Activated naive CD4-positive, alpha-beta T cell treated with anti-CD3 and anti-CD28 coated beads, Interleukin-2, amount 10 ng/mL, durations not matched to agents 7 days and 5 days (primary cell): ENCODE measurements at regions not wholly inside any gene's neighbourhood (a gene's known extent, or its start where the extent isn't known, plus 50 kb on each side); places are given as distances from the start of the nearest gene placed in this dataset.
"Not testable (repeated sequence)": the region's sequence is repeated elsewhere in the genome, so short reads cannot be mapped to it uniquely, and the experiment has no call there.

ENCODE experiments used
- CTCF ChIA-PET: fragments of 350-600 bp; sonication (Branson Sonifier 250); formaldehyde crosslinking; loops from one replicate; lab custom pipeline; 2021; ENCODE audit warnings: antibody characterized with exemption; lab: Charles Lee
- DNase-seq: peaks from one replicate; pipeline ENCODE4 v3.0.0-alpha.2; 2020
- H3K27ac Mint-ChIP-seq: one replicate; pipeline ENCODE4 v1.8.0; 2021; ENCODE audit warnings: mild to moderate bottlenecking, moderate library complexity, mixed read lengths
- H3K27me3 Mint-ChIP-seq: one replicate; pipeline ENCODE4 v1.8.0; 2021; ENCODE audit warnings: mild to moderate bottlenecking, mixed read lengths
- H3K36me3 Mint-ChIP-seq: one replicate; pipeline ENCODE4 v1.8.0; 2021; ENCODE audit warnings: mixed read lengths
- H3K4me1 Mint-ChIP-seq: one replicate; pipeline ENCODE4 v1.8.0; 2021; ENCODE audit warnings: mixed read lengths
- H3K4me3 Mint-ChIP-seq: one replicate; pipeline ENCODE4 v1.8.0; 2021; ENCODE audit warnings: mild to moderate bottlenecking, moderate library complexity, mixed read lengths
- H3K9me3 Mint-ChIP-seq: one replicate; pipeline ENCODE4 v1.8.0; 2021; ENCODE audit warnings: mixed read lengths

DNA sequence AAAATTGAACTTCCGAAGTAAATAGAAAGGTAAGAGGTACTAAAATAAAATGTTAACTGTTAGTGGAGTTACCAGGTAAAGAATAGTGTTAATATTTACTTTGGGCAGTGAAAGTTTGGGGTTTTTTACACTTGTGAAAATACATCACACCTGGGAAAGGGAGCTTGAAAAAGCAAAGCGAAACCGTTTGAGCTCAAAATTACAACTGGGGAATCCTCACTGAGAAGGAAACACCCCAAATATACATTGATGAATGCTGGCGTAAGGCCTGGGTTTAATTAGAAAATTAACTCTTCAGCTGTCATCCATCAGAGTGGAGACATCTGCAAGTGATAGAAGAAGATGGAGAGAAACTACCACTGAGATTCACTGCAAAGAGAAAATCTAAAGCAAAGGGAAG, 1153.0 kb downstream of the SLITRK5 start:
- Mint-ChIP-seq H3K27ac (no peak overlapping the region), H3K4me3 (no peak overlapping the region), H3K27me3 (no peaks in the 10 kb centered on the region), H3K4me1 (no peaks in the 10 kb centered on the region), H3K9me3 (peaks cover 3% of the 10 kb centered on the region), H3K36me3 (no peaks in the 10 kb centered on the region)
- CTCF ChIA-PET: no interaction called here
- no peak for DNase-seq

DNA sequence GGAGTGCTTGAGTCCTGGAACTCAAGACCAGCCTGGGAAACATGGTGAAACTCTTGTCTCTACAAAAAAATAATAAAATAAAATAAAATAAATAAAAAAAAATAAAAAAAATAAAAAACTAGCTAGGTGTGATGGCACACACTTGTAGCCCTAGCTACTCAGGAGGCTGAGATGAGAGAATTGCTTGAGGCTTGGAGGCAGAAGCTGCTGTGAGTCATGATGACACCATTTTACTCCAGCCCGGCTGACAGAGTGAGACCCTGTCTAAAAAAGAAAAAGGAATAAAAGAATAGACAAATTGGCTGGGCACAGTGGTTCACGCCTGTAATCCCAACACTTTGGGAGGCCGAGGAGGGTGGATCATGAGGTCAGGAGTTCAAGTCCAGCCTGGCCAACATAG, 1168.9 kb downstream of the SLITRK5 start:
- no peaks in the 10 kb centered on the region for H3K36me3 Mint-ChIP-seq
- H3K27ac Mint-ChIP-seq: no peak overlapping the region
- DNase-seq: no peak
- H3K9me3 Mint-ChIP-seq: no peaks in the 10 kb centered on the region
- CTCF ChIA-PET: no interaction called here
- H3K4me1 Mint-ChIP-seq: no peaks in the 10 kb centered on the region
- no peaks in the 10 kb centered on the region for H3K27me3 Mint-ChIP-seq
- no peak overlapping the region for H3K4me3 Mint-ChIP-seq

DNA sequence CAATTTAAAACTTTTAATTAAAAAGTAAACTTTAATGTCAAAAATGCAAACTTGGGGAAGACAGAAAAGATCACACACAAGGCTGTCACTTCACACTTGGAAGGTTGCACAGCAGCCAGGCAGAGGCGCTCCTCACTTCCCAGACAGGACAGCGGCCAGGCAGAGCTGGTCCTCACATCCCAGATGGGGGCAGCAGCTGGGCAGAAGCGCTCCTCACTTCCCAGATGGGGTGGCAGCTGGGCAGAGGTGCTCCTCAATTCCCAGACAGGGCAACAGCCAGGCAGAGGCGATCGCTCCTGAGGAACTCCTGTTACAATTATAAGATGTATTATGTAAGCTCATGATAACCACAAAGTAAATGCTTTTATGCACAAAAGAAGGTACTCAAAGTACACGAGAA, 1181.1 kb downstream of the SLITRK5 start:
- not testable (repeated sequence) for H3K27me3 Mint-ChIP-seq, H3K4me3 Mint-ChIP-seq, DNase-seq, H3K36me3 Mint-ChIP-seq, H3K27ac Mint-ChIP-seq, H3K4me1 Mint-ChIP-seq, H3K9me3 Mint-ChIP-seq
- CTCF ChIA-PET: interaction anchor here (1.0 kb wide), 1 partner anchor 26 kb away, joined by 3 read pairs; no protein-coding TSS in a partner anchor

DNA sequence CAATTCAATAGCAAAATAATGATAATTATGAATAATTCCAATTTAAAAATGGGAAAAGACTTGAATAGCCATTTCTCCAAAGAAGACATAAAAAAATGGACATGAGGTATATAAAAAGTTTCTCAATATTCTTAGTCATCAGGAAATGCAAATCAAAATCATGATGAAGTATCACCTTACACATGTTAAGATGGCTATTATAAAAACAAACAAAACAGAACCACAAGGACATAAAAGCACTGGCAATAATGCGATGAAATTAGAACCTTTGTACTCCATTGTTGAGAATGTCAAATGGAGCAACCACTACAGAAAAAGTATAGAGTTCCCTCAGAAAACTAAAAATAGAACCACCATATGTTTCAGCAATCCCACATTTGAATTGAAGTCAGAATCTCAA, 1186.1 kb downstream of the SLITRK5 start:
- no peaks in the 10 kb centered on the region for H3K4me1 Mint-ChIP-seq
- H3K27ac Mint-ChIP-seq: no peak overlapping the region
- no peak overlapping the region for H3K4me3 Mint-ChIP-seq
- CTCF ChIA-PET: no interaction called here
- H3K9me3 Mint-ChIP-seq: peaks cover 6% of the 10 kb centered on the region
- no peaks in the 10 kb centered on the region for H3K36me3 Mint-ChIP-seq
- no peak for DNase-seq
- H3K27me3 Mint-ChIP-seq: no peaks in the 10 kb centered on the region

DNA sequence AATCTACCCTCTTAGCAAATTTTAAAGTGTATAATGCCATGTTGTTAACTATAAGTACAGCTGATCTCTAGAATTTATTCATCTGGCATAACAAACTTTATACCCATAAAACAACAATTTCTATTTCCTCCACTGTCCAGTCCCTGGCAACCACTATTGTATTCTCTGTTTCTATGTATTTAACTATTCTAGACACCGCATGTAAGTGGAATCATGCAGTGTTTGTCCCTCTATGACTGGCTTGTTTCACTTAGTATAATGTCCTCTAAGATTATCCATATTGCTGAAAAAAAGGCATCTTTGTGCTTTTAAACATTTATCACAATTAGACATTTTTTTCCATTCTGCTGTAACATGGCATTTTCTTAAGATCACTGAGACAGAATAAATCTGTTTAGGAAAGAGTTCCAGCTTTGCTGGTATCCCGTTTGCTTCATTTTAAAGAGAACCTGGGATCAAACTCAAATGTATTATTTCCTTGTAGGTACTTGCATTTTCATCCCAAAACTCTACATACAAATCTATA, 1191.0 kb downstream of the SLITRK5 start:
- no peak for DNase-seq
- CTCF ChIA-PET: no interaction called here
- Mint-ChIP-seq H3K4me1 (no peaks in the 10 kb centered on the region), H3K36me3 (no peaks in the 10 kb centered on the region), H3K4me3 (no peak overlapping the region), H3K9me3 (no peaks in the 10 kb centered on the region), H3K27ac (no peak overlapping the region), H3K27me3 (no peaks in the 10 kb centered on the region)

DNA sequence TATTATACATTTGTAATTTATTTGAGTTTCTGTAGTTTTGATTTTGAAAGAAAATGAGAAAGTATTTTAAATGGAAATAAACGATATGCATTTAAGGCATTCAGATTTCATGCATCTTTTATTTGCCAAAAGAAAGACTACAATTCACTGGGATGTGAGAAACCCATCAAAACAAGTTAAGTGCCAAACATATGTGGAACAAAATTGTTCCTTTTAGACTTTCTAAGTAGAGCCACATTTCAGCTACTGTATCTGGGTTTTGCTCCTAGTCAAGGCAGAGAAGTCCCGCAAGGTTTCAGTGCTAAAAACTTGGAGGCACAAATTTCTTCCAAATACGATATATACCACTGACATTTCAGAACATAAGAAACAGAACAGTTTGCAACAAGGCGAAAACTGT, 1191.9 kb downstream of the SLITRK5 start:
- H3K4me1 Mint-ChIP-seq: no peaks in the 10 kb centered on the region
- DNase-seq: no peak
- H3K4me3 Mint-ChIP-seq: no peak overlapping the region
- H3K27me3 Mint-ChIP-seq: no peaks in the 10 kb centered on the region
- no peaks in the 10 kb centered on the region for H3K9me3 Mint-ChIP-seq
- H3K27ac Mint-ChIP-seq: no peak overlapping the region
- CTCF ChIA-PET: no interaction called here
- H3K36me3 Mint-ChIP-seq: no peaks in the 10 kb centered on the region

DNA sequence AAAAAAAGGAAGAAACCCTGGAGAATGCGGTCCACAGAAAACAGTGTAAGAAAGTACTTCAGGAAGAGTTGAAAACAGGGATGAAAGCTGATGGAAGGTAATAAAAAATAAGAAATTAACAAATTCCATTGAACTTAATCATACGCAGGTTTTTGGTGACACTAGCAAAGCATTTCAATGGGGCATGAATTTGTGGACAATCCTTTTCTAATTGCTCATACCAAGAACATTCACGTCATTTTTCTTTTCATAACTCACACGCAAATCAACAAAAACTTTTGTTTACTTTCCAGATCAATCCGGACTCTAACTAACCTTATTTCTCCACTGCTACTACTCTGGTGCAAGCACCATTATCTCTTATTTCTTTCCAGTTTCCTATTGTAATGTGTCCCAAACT, 1195.0 kb downstream of the SLITRK5 start:
- no peaks in the 10 kb centered on the region for H3K9me3 Mint-ChIP-seq
- DNase-seq: no peak
- H3K36me3 Mint-ChIP-seq: no peaks in the 10 kb centered on the region
- CTCF ChIA-PET: no interaction called here
- H3K4me1 Mint-ChIP-seq: no peaks in the 10 kb centered on the region
- H3K27me3 Mint-ChIP-seq: no peaks in the 10 kb centered on the region
- no peak overlapping the region for H3K27ac Mint-ChIP-seq
- H3K4me3 Mint-ChIP-seq: no peak overlapping the region

DNA sequence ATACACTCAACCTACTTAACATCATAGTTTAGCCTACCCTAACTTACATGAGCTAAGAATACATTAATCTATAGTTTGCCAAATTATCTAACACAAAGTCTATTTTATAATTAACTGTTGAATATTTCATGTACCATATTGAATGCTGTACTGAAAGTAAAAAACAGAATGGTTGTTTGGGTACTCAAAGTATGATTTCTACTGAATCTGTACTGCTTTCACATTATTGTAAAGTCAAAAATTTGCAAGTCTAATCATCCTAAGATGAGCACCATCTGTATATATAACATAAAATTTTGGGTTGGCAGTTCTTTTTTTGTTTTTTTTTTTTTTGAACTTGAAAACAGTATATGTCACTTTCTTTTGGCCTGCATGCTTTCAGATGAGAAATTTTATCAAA, 1212.6 kb downstream of the SLITRK5 start:
- Mint-ChIP-seq H3K27ac (no peak overlapping the region), H3K9me3 (peaks cover 10% of the 10 kb centered on the region), H3K36me3 (no peaks in the 10 kb centered on the region), H3K4me1 (no peaks in the 10 kb centered on the region), H3K4me3 (no peak overlapping the region), H3K27me3 (no peaks in the 10 kb centered on the region)
- CTCF ChIA-PET: no interaction called here
- DNase-seq: no peak

DNA sequence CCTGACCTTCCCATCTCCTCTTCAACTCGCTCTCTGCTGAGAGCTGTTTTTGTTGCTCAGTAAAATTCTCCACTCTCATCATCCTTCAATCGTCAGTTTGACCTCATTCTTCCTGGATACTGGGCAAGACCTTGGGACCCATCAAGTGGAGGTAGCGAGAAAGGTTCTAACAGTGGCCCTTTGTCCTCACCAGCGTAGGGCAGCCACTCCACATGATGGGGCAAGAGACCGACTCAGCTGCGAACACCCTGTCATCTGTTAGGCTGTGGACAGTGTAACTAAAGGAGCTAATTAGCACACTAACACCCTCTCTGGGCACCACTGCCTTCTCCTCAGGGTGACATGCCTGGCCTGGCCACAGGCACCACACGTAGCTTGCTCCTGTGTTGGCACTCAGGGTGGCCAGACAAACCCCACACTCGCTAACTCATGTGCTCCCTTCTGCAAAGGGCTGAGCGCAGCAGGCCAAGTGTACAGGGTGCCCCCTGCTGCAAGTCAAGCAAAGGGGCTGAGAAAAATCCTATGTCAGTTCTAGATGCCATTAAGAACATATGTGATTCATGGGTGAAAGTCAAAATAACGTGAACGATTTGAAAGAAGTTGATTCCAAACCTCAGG, 1216.0 kb downstream of the SLITRK5 start:
- DNase-seq: no peak
- CTCF ChIA-PET: no interaction called here
- no peaks in the 10 kb centered on the region for H3K36me3 Mint-ChIP-seq
- H3K9me3 Mint-ChIP-seq: peaks cover 4% of the 10 kb centered on the region
- no peak overlapping the region for H3K4me3 Mint-ChIP-seq
- H3K27me3 Mint-ChIP-seq: no peaks in the 10 kb centered on the region
- H3K27ac Mint-ChIP-seq: no peak overlapping the region
- H3K4me1 Mint-ChIP-seq: no peaks in the 10 kb centered on the region

DNA sequence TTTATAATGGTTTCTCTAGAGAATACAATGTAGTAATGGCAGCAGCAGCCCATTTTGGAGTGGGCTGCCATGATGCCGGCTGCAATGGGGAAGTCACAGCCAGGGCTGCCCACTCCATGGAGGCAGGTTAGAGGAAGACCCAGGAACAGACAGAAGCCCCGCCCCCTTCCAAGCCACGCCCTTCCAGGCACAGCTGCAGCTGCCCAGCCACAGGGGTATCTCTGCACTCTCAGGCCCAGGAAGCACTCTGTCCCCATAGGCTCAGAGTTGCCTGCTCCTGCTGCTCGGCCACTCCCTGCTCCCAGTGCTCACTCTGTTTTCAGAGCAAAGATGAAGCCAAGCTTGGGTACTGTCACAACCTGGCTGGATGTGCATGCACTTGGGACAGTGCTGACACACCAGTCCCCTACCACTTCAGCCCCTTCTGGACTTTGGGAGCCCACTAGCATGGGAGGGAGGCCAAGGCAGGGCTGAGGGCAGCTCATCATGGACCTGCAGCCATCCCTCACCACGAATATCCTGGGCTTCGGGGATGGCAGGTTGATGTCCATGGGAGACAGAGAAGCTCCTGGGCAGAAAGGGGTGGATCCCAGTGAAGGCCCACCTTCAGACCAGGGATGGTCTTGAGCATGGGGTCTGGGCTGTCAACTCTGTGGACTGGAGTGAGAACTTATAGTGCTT, 1224.2 kb downstream of the SLITRK5 start:
- H3K4me3 Mint-ChIP-seq: no peak overlapping the region
- H3K36me3 Mint-ChIP-seq: no peaks in the 10 kb centered on the region
- no peak overlapping the region for H3K27ac Mint-ChIP-seq
- H3K4me1 Mint-ChIP-seq: no peaks in the 10 kb centered on the region
- DNase-seq: peak; percentile 20
- CTCF ChIA-PET: no interaction called here
- H3K27me3 Mint-ChIP-seq: no peaks in the 10 kb centered on the region
- no peaks in the 10 kb centered on the region for H3K9me3 Mint-ChIP-seq

DNA sequence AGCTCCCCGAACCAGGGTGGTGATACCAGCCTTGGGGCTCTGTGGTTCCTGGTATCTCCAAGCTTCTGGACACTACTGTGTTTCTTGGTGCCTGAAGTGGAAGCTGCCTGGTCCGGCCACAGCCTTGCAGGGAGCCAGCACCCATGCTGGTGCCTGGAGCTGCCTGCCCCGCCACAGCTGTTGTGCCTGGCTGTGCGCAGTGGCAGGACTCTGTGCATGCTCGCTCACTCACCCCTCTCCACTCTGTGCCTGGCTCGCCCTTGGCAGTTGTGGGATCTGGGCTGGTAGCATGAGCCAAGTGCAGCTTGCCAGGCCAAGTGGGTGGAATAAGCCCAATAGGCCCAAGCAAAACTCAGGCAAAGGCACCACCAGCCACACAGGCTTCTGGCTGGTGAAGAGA, 1225.3 kb downstream of the SLITRK5 start:
- no peak overlapping the region for H3K4me3 Mint-ChIP-seq
- H3K27ac Mint-ChIP-seq: no peak overlapping the region
- H3K27me3 Mint-ChIP-seq: no peaks in the 10 kb centered on the region
- H3K36me3 Mint-ChIP-seq: no peaks in the 10 kb centered on the region
- CTCF ChIA-PET: no interaction called here
- peaks cover 1% of the 10 kb centered on the region for H3K9me3 Mint-ChIP-seq
- DNase-seq: no peak
- H3K4me1 Mint-ChIP-seq: no peaks in the 10 kb centered on the region

DNA sequence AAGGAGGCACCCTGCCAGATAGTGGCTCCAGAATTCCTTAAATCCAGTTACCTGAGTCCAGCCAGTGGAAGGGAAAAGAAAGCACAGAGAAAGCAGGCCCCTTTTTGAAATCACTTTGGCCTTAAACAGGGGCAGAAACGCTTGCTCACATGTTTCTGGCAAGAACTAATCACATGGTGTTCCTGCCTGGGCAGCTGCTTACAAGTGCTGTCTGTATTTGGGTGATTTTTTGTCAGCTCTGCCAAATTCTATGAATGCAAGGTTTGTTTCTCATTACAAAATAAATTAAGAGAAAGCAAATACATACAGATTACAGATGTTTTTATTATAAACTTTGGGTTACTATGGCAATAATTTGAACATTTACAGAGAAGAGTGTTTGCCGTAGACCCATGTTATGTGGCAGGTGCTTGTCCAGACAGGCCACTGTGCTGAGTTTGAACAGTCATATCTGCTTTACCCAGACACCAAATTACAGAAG, 1237.8 kb downstream of the SLITRK5 start:
- CTCF ChIA-PET: no interaction called here

DNA sequence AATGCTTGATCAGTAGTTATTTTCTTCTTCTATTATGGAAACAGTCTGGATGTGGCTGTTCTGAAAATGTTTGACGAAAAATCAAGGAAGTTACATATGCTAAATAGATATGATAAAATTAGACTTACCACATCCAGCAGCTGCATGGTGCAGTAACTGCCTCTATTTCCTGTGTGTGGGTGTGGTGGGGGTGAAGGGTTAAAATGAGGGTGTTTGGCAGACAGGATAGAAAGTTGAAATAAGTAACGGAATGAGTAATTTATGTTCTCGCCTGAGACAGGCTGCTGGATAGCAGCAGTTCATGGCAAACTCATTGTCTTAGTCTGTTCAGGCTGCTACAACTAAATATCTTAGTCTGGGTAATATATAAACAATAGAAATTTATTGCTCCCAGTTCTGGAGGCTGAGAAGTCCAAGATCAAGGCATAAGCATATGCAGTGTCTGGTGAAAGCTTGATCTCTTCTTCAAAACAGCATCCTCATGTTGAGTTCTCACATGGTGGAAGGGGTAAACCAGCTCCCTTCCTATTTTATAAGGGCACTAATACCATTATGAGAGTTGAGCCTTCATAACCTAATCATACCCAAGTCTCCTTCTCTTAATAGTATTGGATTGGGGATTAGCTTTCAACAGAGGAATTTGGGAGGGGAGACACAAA, 1248.9 kb downstream of the SLITRK5 start:
- Mint-ChIP-seq H3K4me1 (peaks cover 22% of the 10 kb centered on the region), H3K27ac (peak overlapping the region; percentile 21), H3K27me3 (no peaks in the 10 kb centered on the region), H3K36me3 (peaks cover 3% of the 10 kb centered on the region), H3K4me3 (no peak overlapping the region), H3K9me3 (peaks cover 8% of the 10 kb centered on the region)
- peak; percentile 61 for DNase-seq
- CTCF ChIA-PET: no interaction called here

More for the DNA sequence above, 1237.8 kb downstream of the SLITRK5 start:
- H3K4me3 Mint-ChIP-seq: no peak overlapping the region
- DNase-seq: no peak
- no peaks in the 10 kb centered on the region for H3K36me3 Mint-ChIP-seq
- H3K27me3 Mint-ChIP-seq: no peaks in the 10 kb centered on the region
- H3K4me1 Mint-ChIP-seq: no peaks in the 10 kb centered on the region
- H3K9me3 Mint-ChIP-seq: peaks cover 5% of the 10 kb centered on the region
- H3K27ac Mint-ChIP-seq: no peak overlapping the region

DNA sequence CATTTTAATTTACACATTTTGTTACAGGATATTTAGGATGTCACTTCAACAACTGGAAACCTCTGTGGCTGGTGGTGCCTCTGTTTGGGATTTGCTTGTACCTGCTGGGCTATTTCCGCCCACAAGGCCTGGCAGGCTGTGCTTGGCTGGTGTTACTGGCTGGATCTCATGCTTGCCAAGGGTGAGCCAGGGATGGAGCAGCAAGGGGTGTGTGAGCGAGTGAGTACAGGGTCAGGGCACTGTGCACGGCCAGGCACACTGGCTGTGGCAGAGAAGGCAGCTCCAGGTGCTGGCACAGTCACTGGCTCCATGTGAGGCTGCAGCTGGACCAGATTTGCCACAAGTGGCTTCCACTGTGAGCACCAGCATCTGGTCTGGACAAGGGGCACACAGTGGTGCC, 1254.8 kb downstream of the SLITRK5 start:
- Mint-ChIP-seq H3K27ac (peak overlapping the region; percentile 28), H3K27me3 (no peaks in the 10 kb centered on the region), H3K4me3 (no peak overlapping the region), H3K36me3 (peaks cover 3% of the 10 kb centered on the region), H3K9me3 (peaks cover 7% of the 10 kb centered on the region), H3K4me1 (peaks cover 4% of the 10 kb centered on the region)
- CTCF ChIA-PET: no interaction called here
- no peak for DNase-seq
